ENCODE measurements at regions not wholly inside any gene's neighbourhood (a gene's known extent, or its start where the extent isn't known, plus 50 kb on each side); places are given as distances from the start of the nearest gene placed in this dataset.

DNA sequence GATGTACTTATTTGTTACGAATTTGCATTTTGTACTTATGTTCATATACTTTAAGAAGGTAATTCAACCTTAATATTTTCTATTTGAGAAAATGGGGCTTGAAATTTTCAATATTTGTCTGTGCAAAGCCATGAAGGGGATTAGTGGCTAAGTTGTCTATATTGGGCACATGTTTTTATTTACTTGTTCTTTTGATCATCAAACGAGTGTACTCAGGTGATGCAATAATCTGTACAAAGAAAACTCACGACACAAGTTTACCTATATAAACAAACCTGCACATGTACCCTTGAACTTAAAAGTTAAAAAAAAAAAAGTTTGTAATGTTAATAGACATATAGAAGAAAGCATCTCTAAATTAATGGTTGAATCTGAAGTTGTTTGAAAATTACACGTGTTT lies 658.9 kb upstream of the SYT4 start:
- TF ChIP-seq POLR2A (IDR thresholded peaks at IDR 0.05) (no peak), CTCF (IDR thresholded peaks at IDR 0.05) (no peak), POLR2AphosphoS5 (IDR thresholded peaks at IDR 0.05) (no peak)

All from suprapubic skin (tissue), 4 donors.